ENCODE measurements at regions not wholly inside any gene's neighbourhood (a gene's known extent, or its start where the extent isn't known, plus 50 kb on each side); places are given as distances from the start of the nearest gene placed in this dataset.

DNA sequence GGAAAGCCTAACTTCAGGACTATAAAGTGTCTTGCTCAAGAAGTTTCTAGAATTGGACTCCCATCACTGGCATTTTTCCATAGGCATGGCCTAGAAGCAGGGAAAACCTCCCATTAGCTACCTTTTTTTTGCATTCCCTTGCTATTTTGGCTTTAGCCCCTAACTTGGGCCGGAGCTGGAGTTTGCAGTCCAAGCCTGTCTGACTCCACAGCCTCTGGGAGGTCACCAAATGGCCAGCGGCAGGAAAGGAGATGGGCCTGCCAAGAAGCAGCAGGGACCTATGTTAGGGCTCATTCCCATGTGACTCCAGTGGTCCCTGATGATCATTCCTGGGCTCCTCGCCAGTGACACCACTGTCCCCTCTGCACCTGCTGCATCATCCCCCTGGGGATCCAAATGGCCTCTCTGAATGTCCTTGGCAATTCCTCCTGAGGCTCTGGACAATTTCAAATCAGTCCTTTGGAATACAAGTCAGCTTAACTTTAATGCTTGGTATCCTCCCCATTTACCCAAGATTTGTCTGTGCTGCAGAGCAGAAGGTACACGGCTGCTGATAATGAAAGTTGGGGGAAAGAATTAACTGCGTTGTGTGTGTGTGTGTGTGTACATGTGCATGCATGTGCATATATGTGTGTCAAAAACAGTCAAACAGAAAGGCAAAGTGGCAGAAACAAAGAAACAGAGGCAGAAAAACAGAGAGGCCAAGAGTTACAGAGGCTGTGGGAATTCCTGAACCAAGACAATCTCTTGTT lies 69.8 kb upstream of the SERP2 start:
- TF ChIP-seq, protein P1, sequence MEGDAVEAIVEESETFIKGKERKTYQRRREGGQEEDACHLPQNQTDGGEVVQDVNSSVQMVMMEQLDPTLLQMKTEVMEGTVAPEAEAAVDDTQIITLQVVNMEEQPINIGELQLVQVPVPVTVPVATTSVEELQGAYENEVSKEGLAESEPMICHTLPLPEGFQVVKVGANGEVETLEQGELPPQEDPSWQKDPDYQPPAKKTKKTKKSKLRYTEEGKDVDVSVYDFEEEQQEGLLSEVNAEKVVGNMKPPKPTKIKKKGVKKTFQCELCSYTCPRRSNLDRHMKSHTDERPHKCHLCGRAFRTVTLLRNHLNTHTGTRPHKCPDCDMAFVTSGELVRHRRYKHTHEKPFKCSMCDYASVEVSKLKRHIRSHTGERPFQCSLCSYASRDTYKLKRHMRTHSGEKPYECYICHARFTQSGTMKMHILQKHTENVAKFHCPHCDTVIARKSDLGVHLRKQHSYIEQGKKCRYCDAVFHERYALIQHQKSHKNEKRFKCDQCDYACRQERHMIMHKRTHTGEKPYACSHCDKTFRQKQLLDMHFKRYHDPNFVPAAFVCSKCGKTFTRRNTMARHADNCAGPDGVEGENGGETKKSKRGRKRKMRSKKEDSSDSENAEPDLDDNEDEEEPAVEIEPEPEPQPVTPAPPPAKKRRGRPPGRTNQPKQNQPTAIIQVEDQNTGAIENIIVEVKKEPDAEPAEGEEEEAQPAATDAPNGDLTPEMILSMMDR (conservative IDR thresholded peaks at IDR 0.05; ENCODE audit: low read length), result no peak
- TF ChIP-seq EZH2phosphoT487 (IDR thresholded peaks at IDR 0.05; ENCODE audit: borderline replicate concordance, low read depth, low read length), result no peak

Measured in OCI-LY7 (cell line).